Fibroblast of pulmonary artery (primary cell): ENCODE measurements at regions not wholly inside any gene's neighbourhood (a gene's known extent, or its start where the extent isn't known, plus 50 kb on each side); places are given as distances from the start of the nearest gene placed in this dataset.
"Not testable (repeated sequence)": the region's sequence is repeated elsewhere in the genome, so short reads cannot be mapped to it uniquely, and the experiment has no call there.

Experiments
- DNase-seq: peaks from one replicate; pipeline ENCODE4 v3.0.0-alpha.2; 2010; ENCODE audit warnings: low read depth
- H3K4me3 ChIP-seq: replicated peaks from 2 replicates; pipeline ENCODE4 v1.5.1; 2011; ENCODE audit warnings: low read depth, mild to moderate bottlenecking, control low read depth, low read length, moderate library complexity
- CTCF ChIP-seq: IDR thresholded peaks from 2 replicates; pipeline ENCODE4 v1.5.1; 2011; ENCODE audit warnings: mild to moderate bottlenecking, control low read depth, low read length, inconsistent platforms; ENCODE audit errors: missing control alignments

- TF ChIP-seq CTCF = no peak
- DNase-seq = no peak
- H3K4me3 ChIP-seq = no peak overlapping the region
Observed at GRCh38 chr3:56938530-56938929, 121.9 kb upstream of the SPATA12 start.

DNA sequence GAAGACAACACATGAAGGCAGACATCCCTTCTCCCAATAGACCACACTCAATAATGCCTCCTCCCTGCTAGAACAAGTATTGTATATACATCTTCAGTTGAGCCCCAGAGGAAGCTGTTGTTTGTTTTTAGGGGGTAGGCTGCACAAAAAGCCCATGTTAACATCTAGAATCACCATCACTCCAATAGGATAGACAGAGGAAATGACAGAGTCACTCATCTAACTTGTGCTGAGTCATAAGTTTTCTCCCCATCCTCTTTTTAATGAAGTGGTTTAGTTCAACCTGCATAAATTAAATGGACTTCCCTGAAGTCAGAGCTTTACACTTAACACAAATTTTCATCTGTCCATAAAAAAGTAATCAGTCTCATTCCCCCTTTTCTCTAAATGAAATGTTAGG lies 122.9 kb upstream of the SPATA12 start:
- DNase-seq = no peak
- H3K4me3 ChIP-seq = no peak overlapping the region
- no peak for TF ChIP-seq CTCF

DNA sequence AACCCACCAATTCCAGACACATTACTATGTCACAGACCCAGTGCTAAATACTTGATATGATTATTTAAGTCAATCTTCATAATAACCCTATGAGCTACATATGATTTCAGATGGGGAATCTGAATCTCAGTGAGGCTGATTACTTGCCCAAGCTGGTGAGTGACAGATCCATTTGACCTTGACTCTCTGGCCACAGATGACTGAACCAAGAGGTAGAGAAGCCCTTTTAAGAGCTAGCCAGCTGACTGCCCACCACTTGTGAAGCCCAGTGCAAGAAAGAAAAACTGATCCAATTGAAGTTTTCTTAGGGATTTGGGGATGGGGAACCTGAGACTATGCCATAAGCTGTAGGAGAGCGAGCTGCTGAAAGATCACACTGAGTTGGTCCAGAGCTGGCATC lies 124.7 kb upstream of the SPATA12 start:
- TF ChIP-seq CTCF = no peak
- no peak for DNase-seq
- H3K4me3 ChIP-seq = no peak overlapping the region

GRCh38 chr3:56934481-56934880 lies 126.0 kb upstream of the SPATA12 start:
- not testable (repeated sequence) for DNase-seq, H3K4me3 ChIP-seq

- no peak for DNase-seq
- no peak overlapping the region for H3K4me3 ChIP-seq
Observed at GRCh38 chr3:56933803-56934202, 126.7 kb upstream of the SPATA12 start.

GRCh38 chr3:56932866-56933265 lies 127.6 kb upstream of the SPATA12 start:
- DNase-seq = no peak
- no peak for TF ChIP-seq CTCF
- no peak overlapping the region for H3K4me3 ChIP-seq

More at GRCh38 chr3:56933803-56934202, 126.7 kb upstream of the SPATA12 start:
- TF ChIP-seq CTCF = no peak

- no peak overlapping the region for H3K4me3 ChIP-seq
- TF ChIP-seq CTCF = no peak
- DNase-seq = no peak
Observed at GRCh38 chr3:56931836-56932235, 128.6 kb upstream of the SPATA12 start.

DNA sequence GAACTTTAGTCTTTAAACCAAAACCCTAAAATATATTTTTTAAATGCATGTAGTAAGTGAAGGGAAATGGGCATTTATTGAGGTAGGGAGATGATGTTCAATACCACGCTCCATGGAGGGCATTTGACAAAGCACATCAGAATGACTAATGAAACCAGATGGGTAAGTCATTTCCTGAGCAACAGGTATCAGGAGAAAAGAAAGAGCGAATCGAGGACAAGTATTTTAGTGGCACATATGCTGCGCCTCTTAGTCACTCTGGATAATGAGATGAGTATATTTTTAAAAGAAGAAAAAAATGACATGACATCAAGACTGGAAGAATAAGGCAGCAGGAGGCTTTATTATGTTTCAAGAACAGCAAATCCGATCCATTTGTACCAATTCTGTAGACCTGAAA lies 129.0 kb upstream of the ARHGEF3 start:
- no peak overlapping the region for H3K4me3 ChIP-seq
- no peak for TF ChIP-seq CTCF
- DNase-seq = no peak
